ENCODE measurements at regions not wholly inside any gene's neighbourhood (a gene's known extent, or its start where the extent isn't known, plus 50 kb on each side); places are given as distances from the start of the nearest gene placed in this dataset.

DNA sequence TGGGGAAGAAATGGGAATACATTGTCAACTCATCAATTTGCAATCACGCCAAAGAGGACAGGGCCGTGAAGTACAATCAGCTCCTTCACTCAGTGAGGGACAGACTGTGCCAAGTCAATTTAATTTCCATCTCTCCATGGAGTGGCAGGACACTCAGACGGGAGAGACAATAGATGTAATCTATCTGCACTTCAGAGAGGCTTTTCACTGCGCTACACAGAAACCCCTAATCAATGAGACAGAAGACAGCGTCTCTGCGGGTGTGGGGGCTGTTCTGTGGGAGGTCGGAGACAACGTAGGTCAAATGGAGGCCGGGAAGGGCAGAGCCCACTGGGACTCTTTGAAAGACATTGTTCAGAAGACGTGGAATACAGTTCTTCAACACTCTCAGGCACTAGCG is 541.0 kb upstream of the ADARB2 start:
- H3K9me3 Mint-ChIP-seq = no peaks in the 10 kb centered on the region
- no peaks in the 10 kb centered on the region for H3K36me3 Mint-ChIP-seq (ENCODE audit: low read depth)

DNA sequence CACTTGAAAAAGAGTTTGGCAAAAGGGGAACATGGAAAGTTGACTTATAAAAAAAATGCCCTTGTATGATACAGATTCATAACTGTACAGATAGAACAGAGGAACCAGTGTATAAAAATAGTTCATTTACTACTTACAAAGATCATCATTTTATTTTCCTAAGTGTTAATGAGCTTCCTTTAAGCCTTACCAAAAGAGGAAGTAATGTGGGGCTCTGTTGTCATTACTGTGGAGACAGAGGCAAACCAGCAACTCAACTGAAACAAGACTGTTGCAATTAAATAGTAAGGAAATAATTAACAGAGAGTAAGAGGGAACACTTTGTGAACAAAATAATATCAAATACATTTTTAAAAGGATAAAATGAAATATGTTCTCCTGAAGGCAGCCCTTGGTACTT is 526.2 kb upstream of the ADARB2 start:
- no peak overlapping the region for H3K4me3 Mint-ChIP-seq (ENCODE audit: low read depth)
- no peak for DNase-seq (ENCODE audit: low spot score)
- H3K27ac Mint-ChIP-seq = no peak overlapping the region

More for the DNA sequence above, 541.0 kb upstream of the ADARB2 start:
- no peaks in the 10 kb centered on the region for H3K27me3 Mint-ChIP-seq (ENCODE audit: low read depth)
- no peak for DNase-seq (ENCODE audit: low spot score)
- intact Hi-C loops (cut with micrococcal nuclease) = no loop called here
- no peak overlapping the region for H3K4me3 Mint-ChIP-seq (ENCODE audit: low read depth)
- no peak overlapping the region for H3K27ac Mint-ChIP-seq
- no peaks in the 10 kb centered on the region for H3K4me1 Mint-ChIP-seq (ENCODE audit: low read depth)

DNA sequence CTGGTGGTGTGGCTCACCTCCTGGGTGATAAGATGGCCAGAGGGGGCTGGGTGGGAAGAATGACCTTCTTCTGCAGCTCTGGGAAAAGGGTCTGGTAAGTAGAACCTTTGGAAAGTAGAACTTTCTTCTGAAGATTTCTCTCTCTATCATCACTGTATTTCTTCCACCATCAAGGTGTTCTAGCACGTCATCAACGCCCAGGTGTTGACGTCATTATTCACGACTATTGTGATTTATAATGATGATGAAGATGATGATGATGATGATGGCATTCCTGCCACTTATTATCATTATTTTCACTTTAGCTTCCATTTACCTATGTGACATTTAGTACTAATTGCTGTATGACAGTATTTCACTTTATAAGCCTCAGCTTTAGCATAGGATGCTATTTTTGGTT is 525.6 kb upstream of the ADARB2 start:
- H3K4me1 Mint-ChIP-seq (ENCODE audit: low read depth) = no peaks in the 10 kb centered on the region
- H3K9me3 Mint-ChIP-seq = peaks cover 5% of the 10 kb centered on the region
- no peaks in the 10 kb centered on the region for H3K36me3 Mint-ChIP-seq (ENCODE audit: low read depth)
- DNase-seq (ENCODE audit: low spot score) = no peak
- H3K27me3 Mint-ChIP-seq (ENCODE audit: low read depth) = no peaks in the 10 kb centered on the region
- no peak overlapping the region for H3K4me3 Mint-ChIP-seq (ENCODE audit: low read depth)
- intact Hi-C loops (cut with micrococcal nuclease) = no loop called here
- no peak overlapping the region for H3K27ac Mint-ChIP-seq

More for the DNA sequence above, 526.2 kb upstream of the ADARB2 start:
- Mint-ChIP-seq H3K36me3 (ENCODE audit: low read depth) (no peaks in the 10 kb centered on the region), H3K9me3 (peaks cover 5% of the 10 kb centered on the region), H3K4me1 (ENCODE audit: low read depth) (no peaks in the 10 kb centered on the region), H3K27me3 (ENCODE audit: low read depth) (no peaks in the 10 kb centered on the region)
- intact Hi-C loops (cut with micrococcal nuclease) = no loop called here

DNA sequence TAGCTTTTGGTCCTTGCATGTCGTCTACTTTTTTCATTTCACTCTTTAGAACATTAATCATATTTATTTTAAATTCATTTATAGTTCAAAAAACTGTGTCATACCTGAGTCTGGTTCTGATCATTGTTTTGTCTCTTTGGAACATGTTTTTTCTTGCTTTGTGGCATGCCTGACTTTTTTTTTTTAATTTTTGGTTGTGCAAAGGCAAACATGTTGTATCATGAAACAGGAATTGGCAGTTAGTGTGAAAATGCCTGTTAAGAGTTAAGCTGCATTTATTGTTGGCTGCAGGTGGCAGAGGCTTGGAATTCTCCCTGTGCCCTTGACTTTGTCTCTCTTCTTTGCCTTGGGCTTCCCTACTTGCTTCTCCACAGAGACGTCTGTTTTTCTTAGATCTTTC is 525.0 kb upstream of the ADARB2 start:
- DNase-seq (ENCODE audit: low spot score) = no peak
- intact Hi-C loops (cut with micrococcal nuclease) = no loop called here
- peaks cover 5% of the 10 kb centered on the region for H3K9me3 Mint-ChIP-seq
- H3K27me3 Mint-ChIP-seq (ENCODE audit: low read depth) = no peaks in the 10 kb centered on the region
- no peaks in the 10 kb centered on the region for H3K36me3 Mint-ChIP-seq (ENCODE audit: low read depth)
- no peak overlapping the region for H3K4me3 Mint-ChIP-seq (ENCODE audit: low read depth)
- H3K27ac Mint-ChIP-seq = no peak overlapping the region
- H3K4me1 Mint-ChIP-seq (ENCODE audit: low read depth) = no peaks in the 10 kb centered on the region

DNA sequence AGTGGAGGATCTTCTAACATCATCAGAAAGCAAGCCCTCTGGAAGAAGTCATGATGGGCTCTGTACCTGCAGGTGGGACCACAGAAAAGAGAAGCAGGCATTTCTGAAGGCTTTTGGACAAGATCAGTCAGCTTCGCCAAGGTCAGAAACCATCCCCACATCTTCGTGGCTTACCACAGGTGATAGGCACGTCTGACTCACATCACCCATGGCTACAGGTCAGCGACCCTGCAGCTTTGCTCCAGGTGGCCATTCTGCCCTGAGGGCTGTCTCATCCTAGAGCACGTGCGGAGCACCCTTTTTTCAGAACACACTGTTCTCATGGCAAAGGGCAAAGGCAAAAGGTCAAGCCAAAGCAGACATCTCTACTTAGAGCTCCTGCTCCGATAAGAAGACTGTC is 518.9 kb upstream of the ADARB2 start:
- intact Hi-C loops (cut with micrococcal nuclease) = no loop called here
- peaks cover 5% of the 10 kb centered on the region for H3K9me3 Mint-ChIP-seq
- H3K4me1 Mint-ChIP-seq (ENCODE audit: low read depth) = no peaks in the 10 kb centered on the region
- no peaks in the 10 kb centered on the region for H3K27me3 Mint-ChIP-seq (ENCODE audit: low read depth)
- no peaks in the 10 kb centered on the region for H3K36me3 Mint-ChIP-seq (ENCODE audit: low read depth)
- H3K4me3 Mint-ChIP-seq (ENCODE audit: low read depth) = no peak overlapping the region
- no peak for DNase-seq (ENCODE audit: low spot score)
- H3K27ac Mint-ChIP-seq = no peak overlapping the region

DNA sequence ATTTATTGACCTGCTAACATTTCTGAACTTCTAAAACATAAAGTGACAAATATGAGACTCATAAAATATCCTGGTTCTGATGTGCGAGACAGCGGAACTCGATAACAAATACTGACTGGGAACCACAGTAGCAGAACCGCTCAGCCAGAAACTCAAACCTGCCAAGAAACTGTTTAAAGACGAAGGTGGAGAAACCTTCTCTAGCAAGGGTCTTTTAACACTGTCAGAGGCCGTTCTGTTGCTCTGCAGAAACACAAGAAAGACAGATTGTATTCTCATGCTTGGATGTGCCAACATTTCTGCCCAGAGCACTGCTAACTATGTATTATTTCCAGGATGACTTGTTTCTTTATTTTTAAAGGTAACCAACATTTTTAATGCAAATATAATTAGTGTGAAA is 514.8 kb upstream of the ADARB2 start:
- Mint-ChIP-seq H3K36me3 (ENCODE audit: low read depth) (no peaks in the 10 kb centered on the region), H3K27ac (no peak overlapping the region), H3K4me3 (ENCODE audit: low read depth) (no peak overlapping the region), H3K27me3 (ENCODE audit: low read depth) (no peaks in the 10 kb centered on the region), H3K4me1 (ENCODE audit: low read depth) (no peaks in the 10 kb centered on the region), H3K9me3 (no peaks in the 10 kb centered on the region)
- DNase-seq (ENCODE audit: low spot score) = no peak
- intact Hi-C loops (cut with micrococcal nuclease) = no loop called here

DNA sequence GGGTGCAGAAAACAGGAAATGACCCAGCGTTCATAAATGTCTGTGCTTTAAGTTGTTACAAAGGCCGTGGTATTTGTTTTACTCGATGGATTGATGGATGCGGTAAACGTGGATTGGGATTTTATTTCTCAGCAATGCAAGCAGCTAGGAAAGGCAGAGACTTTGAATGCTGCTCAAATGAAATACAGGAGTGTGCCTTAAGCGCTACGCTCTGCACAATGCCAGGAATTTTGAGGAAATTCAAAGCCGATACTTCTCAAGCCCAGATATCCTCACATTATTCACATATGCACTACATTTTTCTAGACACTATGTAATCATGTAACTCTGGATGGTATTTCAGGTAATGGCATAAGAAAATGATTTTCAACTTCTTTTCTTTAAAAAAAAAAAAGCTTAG is 514.3 kb upstream of the ADARB2 start:
- no peak overlapping the region for H3K4me3 Mint-ChIP-seq (ENCODE audit: low read depth)

DNA sequence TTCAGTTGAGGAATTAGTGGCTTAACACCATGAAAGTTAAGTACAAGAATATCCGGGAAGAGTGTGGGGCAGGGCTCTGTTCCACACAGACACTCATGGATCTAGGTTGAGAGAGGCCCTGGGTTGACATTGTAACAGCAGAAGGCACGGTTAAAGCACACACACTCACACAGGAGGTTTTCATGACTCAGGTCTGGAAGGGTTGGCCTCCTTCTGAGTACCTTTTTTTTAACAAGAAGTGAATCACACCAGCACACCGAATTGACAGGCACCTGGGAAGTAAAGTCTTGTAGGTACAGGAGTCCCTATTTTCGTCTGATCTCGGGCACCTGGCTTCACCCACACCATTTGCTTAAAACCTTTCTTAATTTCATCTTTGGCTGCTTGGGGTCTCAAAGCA is 509.4 kb upstream of the ADARB2 start:
- no peak for DNase-seq (ENCODE audit: low spot score)
- Mint-ChIP-seq H3K27ac (no peak overlapping the region), H3K4me1 (ENCODE audit: low read depth) (no peaks in the 10 kb centered on the region), H3K36me3 (ENCODE audit: low read depth) (no peaks in the 10 kb centered on the region), H3K27me3 (ENCODE audit: low read depth) (no peaks in the 10 kb centered on the region), H3K4me3 (ENCODE audit: low read depth) (no peak overlapping the region), H3K9me3 (no peaks in the 10 kb centered on the region)
- intact Hi-C loops (cut with micrococcal nuclease) = no loop called here

More for the DNA sequence above, 514.3 kb upstream of the ADARB2 start:
- Mint-ChIP-seq H3K27me3 (ENCODE audit: low read depth) (no peaks in the 10 kb centered on the region), H3K27ac (no peak overlapping the region), H3K9me3 (no peaks in the 10 kb centered on the region), H3K36me3 (ENCODE audit: low read depth) (no peaks in the 10 kb centered on the region), H3K4me1 (ENCODE audit: low read depth) (no peaks in the 10 kb centered on the region)
- no peak for DNase-seq (ENCODE audit: low spot score)
- intact Hi-C loops (cut with micrococcal nuclease) = no loop called here

DNA sequence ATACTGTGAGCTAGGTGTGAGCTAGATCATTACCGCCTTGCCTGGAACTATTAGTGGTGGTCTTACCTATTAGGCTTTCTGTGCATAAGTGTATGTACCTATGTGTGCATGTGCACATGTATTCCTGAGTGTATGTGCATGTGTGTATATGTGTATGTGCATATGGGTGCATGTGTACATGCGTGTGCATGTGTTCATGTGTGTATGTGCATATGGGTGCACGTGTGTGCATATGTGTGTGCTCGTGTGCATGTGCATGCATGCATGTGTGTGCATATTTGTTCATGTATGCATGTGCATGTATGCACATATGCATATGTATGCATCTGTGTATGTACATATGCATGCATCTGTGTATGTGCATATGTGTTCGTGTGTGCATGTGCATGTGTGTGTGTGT is 508.3 kb upstream of the ADARB2 start:
- Mint-ChIP-seq H3K9me3 (no peaks in the 10 kb centered on the region), H3K27me3 (ENCODE audit: low read depth) (no peaks in the 10 kb centered on the region), H3K36me3 (ENCODE audit: low read depth) (no peaks in the 10 kb centered on the region), H3K4me1 (ENCODE audit: low read depth) (no peaks in the 10 kb centered on the region), H3K4me3 (ENCODE audit: low read depth) (no peak overlapping the region), H3K27ac (no peak overlapping the region)
- DNase-seq (ENCODE audit: low spot score) = no peak
- intact Hi-C loops (cut with micrococcal nuclease) = no loop called here

DNA sequence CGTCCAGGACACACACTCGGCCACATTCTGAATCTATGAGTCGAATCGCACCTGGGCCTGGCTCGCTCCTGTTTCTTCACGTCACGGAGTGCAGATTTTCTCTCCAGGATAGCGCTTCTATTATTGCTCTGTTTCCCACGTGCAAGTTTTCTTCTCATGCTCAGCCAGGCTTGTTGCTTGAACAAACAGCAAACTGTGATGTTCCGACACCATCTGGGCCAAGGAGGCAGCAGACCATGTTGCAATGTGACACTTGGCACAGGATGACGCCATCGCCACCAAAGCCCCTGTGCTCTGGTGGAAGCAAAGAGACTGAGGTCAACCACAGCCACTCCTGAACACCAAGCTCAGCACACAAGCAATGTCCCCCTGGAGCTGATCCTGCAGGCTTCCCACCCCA is 507.1 kb upstream of the ADARB2 start:
- H3K27ac Mint-ChIP-seq = no peak overlapping the region
- intact Hi-C loops (cut with micrococcal nuclease) = no loop called here
- no peaks in the 10 kb centered on the region for H3K4me1 Mint-ChIP-seq (ENCODE audit: low read depth)
- no peaks in the 10 kb centered on the region for H3K27me3 Mint-ChIP-seq (ENCODE audit: low read depth)
- no peaks in the 10 kb centered on the region for H3K9me3 Mint-ChIP-seq
- no peaks in the 10 kb centered on the region for H3K36me3 Mint-ChIP-seq (ENCODE audit: low read depth)
- H3K4me3 Mint-ChIP-seq (ENCODE audit: low read depth) = no peak overlapping the region
- DNase-seq (ENCODE audit: low spot score) = no peak

DNA sequence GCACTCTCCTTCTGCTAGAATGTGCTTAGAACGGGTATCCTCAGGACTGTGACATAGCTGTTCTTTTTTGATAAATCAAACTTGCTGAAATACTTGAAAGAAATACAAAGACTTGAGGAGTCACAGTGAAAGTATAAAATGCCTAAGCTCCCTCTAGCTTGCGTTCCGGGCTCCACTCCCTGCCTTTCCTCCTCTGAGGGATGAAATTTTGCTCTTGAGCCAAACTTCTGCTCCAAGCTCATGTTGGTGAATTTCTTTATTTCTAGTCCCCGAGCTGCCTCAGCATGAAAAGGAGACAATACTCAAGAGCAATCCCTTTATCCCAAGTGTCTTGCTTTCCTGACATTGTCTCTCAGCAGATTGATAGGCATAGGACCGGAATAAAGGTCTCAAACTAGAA is 499.6 kb upstream of the ADARB2 start:
- intact Hi-C loops (cut with micrococcal nuclease) = no loop called here
- Mint-ChIP-seq H3K9me3 (no peaks in the 10 kb centered on the region), H3K27ac (no peak overlapping the region)

DNA sequence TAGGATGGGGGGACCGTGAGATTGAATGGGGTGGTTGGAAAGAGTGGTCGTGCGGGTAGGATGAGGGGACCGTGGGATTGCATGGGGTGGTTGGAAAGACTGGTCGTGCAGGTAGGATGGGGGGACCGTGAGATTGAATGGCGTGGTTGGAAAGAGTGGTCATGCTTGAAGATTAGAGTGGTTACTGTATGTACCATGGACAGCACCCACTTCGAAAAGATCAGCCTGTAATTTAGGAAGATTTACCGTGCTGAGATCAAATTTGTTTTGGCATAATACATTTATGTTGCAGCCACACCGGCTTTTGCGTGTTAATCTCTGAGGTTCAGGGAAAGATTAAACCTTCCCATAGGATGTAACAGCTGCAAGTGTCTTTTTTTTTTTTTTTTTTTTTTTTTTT is 495.2 kb upstream of the ADARB2 start:
- Mint-ChIP-seq H3K9me3 (no peaks in the 10 kb centered on the region), H3K27me3 (ENCODE audit: low read depth) (no peaks in the 10 kb centered on the region), H3K36me3 (ENCODE audit: low read depth) (no peaks in the 10 kb centered on the region), H3K4me3 (ENCODE audit: low read depth) (no peak overlapping the region), H3K4me1 (ENCODE audit: low read depth) (no peaks in the 10 kb centered on the region), H3K27ac (no peak overlapping the region)
- no peak for DNase-seq (ENCODE audit: low spot score)
- intact Hi-C loops (cut with micrococcal nuclease) = no loop called here

More for the DNA sequence above, 499.6 kb upstream of the ADARB2 start:
- H3K4me3 Mint-ChIP-seq (ENCODE audit: low read depth) = no peak overlapping the region
- H3K36me3 Mint-ChIP-seq (ENCODE audit: low read depth) = no peaks in the 10 kb centered on the region
- H3K4me1 Mint-ChIP-seq (ENCODE audit: low read depth) = no peaks in the 10 kb centered on the region
- no peak for DNase-seq (ENCODE audit: low spot score)
- no peaks in the 10 kb centered on the region for H3K27me3 Mint-ChIP-seq (ENCODE audit: low read depth)

DNA sequence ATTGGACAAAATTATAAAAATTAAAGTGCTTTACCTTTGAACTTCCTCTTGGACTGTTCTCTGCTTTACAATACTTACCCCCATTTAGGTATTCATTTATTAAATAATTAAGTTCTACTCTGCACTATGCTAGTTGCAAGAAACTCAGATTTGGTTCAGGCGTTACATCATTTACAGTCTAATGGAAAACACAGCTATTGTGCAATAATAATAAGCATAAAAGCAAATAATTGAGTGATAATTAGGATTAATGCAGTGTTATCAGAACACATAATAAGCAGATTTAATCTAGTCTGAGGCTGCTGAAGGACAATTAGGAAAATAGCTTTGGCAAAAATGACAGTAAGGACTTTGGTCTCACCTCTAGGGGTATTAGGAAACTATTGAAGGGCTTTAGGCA is 493.2 kb upstream of the ADARB2 start:
- intact Hi-C loops (cut with micrococcal nuclease) = no loop called here
- H3K36me3 Mint-ChIP-seq (ENCODE audit: low read depth) = no peaks in the 10 kb centered on the region
- H3K27ac Mint-ChIP-seq = no peak overlapping the region
- DNase-seq (ENCODE audit: low spot score) = no peak
- no peak overlapping the region for H3K4me3 Mint-ChIP-seq (ENCODE audit: low read depth)
- no peaks in the 10 kb centered on the region for H3K27me3 Mint-ChIP-seq (ENCODE audit: low read depth)
- no peaks in the 10 kb centered on the region for H3K4me1 Mint-ChIP-seq (ENCODE audit: low read depth)
- no peaks in the 10 kb centered on the region for H3K9me3 Mint-ChIP-seq

DNA sequence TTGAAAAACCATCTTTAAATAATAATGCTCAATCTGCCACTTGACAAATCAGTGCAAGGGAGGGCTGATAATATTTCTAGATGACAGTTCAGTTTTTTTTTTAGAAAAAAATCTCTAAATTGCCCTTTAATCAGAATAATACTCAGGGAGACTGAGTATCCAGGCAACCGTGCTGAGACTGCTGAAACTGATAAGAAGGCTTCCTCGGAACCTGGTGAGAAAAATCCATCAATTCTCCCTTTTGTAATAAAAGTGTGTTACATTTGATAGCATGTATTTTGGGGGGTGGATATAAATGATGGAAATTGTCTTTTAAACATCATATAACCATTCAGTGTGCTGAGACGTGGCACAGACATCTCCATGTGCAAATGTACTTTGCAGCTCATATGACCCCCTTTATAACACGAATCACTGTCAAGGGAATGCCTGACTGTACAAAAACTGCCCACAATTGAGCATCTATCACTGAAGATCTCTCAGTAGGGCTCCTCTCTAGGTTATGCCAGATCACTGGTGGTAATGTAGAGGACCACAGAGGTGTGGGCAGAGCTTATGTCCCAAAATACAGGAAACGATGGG is 491.1 kb upstream of the ADARB2 start:
- DNase-seq (ENCODE audit: low spot score) = no peak
- no peaks in the 10 kb centered on the region for H3K36me3 Mint-ChIP-seq (ENCODE audit: low read depth)
- no peaks in the 10 kb centered on the region for H3K27me3 Mint-ChIP-seq (ENCODE audit: low read depth)
- intact Hi-C loops (cut with micrococcal nuclease) = no loop called here
- H3K27ac Mint-ChIP-seq = no peak overlapping the region
- H3K9me3 Mint-ChIP-seq = no peaks in the 10 kb centered on the region
- no peaks in the 10 kb centered on the region for H3K4me1 Mint-ChIP-seq (ENCODE audit: low read depth)
- no peak overlapping the region for H3K4me3 Mint-ChIP-seq (ENCODE audit: low read depth)
